DOHH2 (cell line): ENCODE measurements at regions not wholly inside any gene's neighbourhood (a gene's known extent, or its start where the extent isn't known, plus 50 kb on each side); places are given as distances from the start of the nearest gene placed in this dataset.

ENCODE experiments used
- H3F3A ChIP-seq: fragments of 200-600 bp; sonication (generic), shearing (Covaris generic); 2 replicates; pipeline ENCODE4 v1.6.0; 2016; ENCODE audit warnings: antibody characterized with exemption, mild to moderate bottlenecking; ENCODE audit not compliant: control insufficient read depth, insufficient read depth
- H3K27ac ChIP-seq: fragments of 200-600 bp; sonication (generic); 2 replicates; pipeline ENCODE4 v1.5.1; 2014; ENCODE audit warnings: low read depth, mild to moderate bottlenecking, low read length, moderate library complexity
- H3K27me3 ChIP-seq: fragments of 200-600 bp; sonication (generic); 2 replicates; pipeline ENCODE4 v1.6.1; 2014; ENCODE audit warnings: mild to moderate bottlenecking, low read length, mixed read lengths; ENCODE audit not compliant: control insufficient read depth
- H3K36me3 ChIP-seq: fragments of 200-600 bp; sonication (generic); 2 replicates; pipeline ENCODE4 v1.6.1; 2014; ENCODE audit warnings: mild to moderate bottlenecking, low read length, moderate library complexity, mixed read lengths; ENCODE audit not compliant: control insufficient read depth
- H3K4me1 ChIP-seq: fragments of 200-600 bp; sonication (generic); 2 replicates; pipeline ENCODE4 v1.6.1; 2014; ENCODE audit warnings: mild to moderate bottlenecking, low read length, mixed read lengths; ENCODE audit not compliant: control insufficient read depth
- H3K4me2 ChIP-seq: fragments of 200-600 bp; sonication (generic); 2 replicates; pipeline ENCODE4 v1.6.0; 2014; ENCODE audit warnings: mild to moderate bottlenecking, low read length, moderate library complexity
- H3K4me3 ChIP-seq: fragments of 200-600 bp; sonication (generic); 2 replicates; pipeline ENCODE4 v1.5.1; 2014; ENCODE audit warnings: mild to moderate bottlenecking, low read length, mixed read lengths
- H3K79me2 ChIP-seq: fragments of 200-600 bp; sonication (generic); 2 replicates; pipeline ENCODE4 v1.6.1; 2014; ENCODE audit warnings: mild to moderate bottlenecking, low read length, mixed read lengths; ENCODE audit not compliant: control insufficient read depth
- H3K9me2 ChIP-seq: fragments of 200-600 bp; sonication (generic); replicated peaks from 2 replicates; pipeline ENCODE4 v1.6.1; 2014; ENCODE audit warnings: mild to moderate bottlenecking, low read length, mixed read lengths; ENCODE audit not compliant: control insufficient read depth
- H3K9me3 ChIP-seq: fragments of 200-600 bp; sonication (generic); 2 replicates; pipeline ENCODE4 v1.6.1; 2014; ENCODE audit warnings: antibody characterized with exemption, low read length, mixed read lengths; ENCODE audit not compliant: control insufficient read depth, insufficient read depth
- H4K20me1 ChIP-seq: fragments of 200-600 bp; sonication (generic); 2 replicates; pipeline ENCODE4 v1.6.0; 2014; ENCODE audit warnings: low read depth, mild to moderate bottlenecking, antibody characterized with exemption, low read length, moderate library complexity; ENCODE audit not compliant: control insufficient read depth, insufficient read depth
- CTCF ChIP-seq: fragments of 200-600 bp; sonication (generic); IDR thresholded peaks from one replicate; pipeline ENCODE4 v1.5.1; 2014; ENCODE audit warnings: antibody characterized with exemption, mild to moderate bottlenecking, low read depth, low read length; ENCODE audit not compliant: poor library complexity, severe bottlenecking
- EZH2phosphoT487 ChIP-seq: fragments of 200-600 bp; sonication (generic); IDR thresholded peaks from 2 replicates; pipeline ENCODE4 v1.6.1; 2017; ENCODE audit warnings: borderline replicate concordance, mild to moderate bottlenecking, antibody characterized with exemption, low read length, moderate library complexity, mixed read lengths

GRCh38 chr9:36492865-36493264, 79.8 kb upstream of the MELK start:
- Histone ChIP-seq H3K27ac (no peak overlapping the region), H3F3A (no peaks in the 10 kb centered on the region), H4K20me1 (no peaks in the 10 kb centered on the region), H3K4me2 (no peak overlapping the region), H3K9me2 (no peaks in the 10 kb centered on the region), H3K4me3 (no peak overlapping the region), H3K4me1 (peaks cover 13% of the 10 kb centered on the region), H3K36me3 (no peaks in the 10 kb centered on the region), H3K9me3 (no peaks in the 10 kb centered on the region), H3K79me2 (no peaks in the 10 kb centered on the region), H3K27me3 (peaks cover 9% of the 10 kb centered on the region; the same call in 1 of the 2 replicates)
- TF ChIP-seq CTCF (no peak), EZH2phosphoT487 (no peak)

GRCh38 chr9:36489453-36489852, 83.2 kb upstream of the MELK start:
- no peak for TF ChIP-seq EZH2phosphoT487
- TF ChIP-seq CTCF: no peak
- Histone ChIP-seq H3K27me3 (no peaks in the 10 kb centered on the region), H3K4me3 (no peak overlapping the region), H3K79me2 (peaks cover 27% of the 10 kb centered on the region), H3K27ac (no peak overlapping the region), H3K4me2 (no peak overlapping the region), H3F3A (no peaks in the 10 kb centered on the region), H3K36me3 (peaks cover 5% of the 10 kb centered on the region; the same call in 1 of the 2 replicates), H4K20me1 (peaks cover 11% of the 10 kb centered on the region; the same call in 1 of the 2 replicates), H3K9me3 (no peaks in the 10 kb centered on the region), H3K9me2 (no peaks in the 10 kb centered on the region), H3K4me1 (peaks cover 24% of the 10 kb centered on the region)

- Histone ChIP-seq H3K9me3 (no peaks in the 10 kb centered on the region), H3K79me2 (peaks cover 38% of the 10 kb centered on the region), H3K4me1 (peaks cover 24% of the 10 kb centered on the region), H3K9me2 (no peaks in the 10 kb centered on the region), H3K4me2 (peak overlapping the region; percentile 96), H4K20me1 (peaks cover 16% of the 10 kb centered on the region), H3F3A (no peaks in the 10 kb centered on the region), H3K4me3 (peak overlapping the region; percentile 79), H3K27ac (peak overlapping the region; percentile 82), H3K27me3 (no peaks in the 10 kb centered on the region), H3K36me3 (peaks cover 7% of the 10 kb centered on the region)
- TF ChIP-seq EZH2phosphoT487 (no peak), CTCF (no peak)
Observed at GRCh38 chr9:36488389-36488756, 84.3 kb upstream of the MELK start.
